ENCODE measurements at regions not wholly inside any gene's neighbourhood (a gene's known extent, or its start where the extent isn't known, plus 50 kb on each side); places are given as distances from the start of the nearest gene placed in this dataset.
"Not testable (repeated sequence)": the region's sequence is repeated elsewhere in the genome, so short reads cannot be mapped to it uniquely, and the experiment has no call there.

- no peak overlapping the region for H3K27ac ChIP-seq
- no peaks in the 10 kb centered on the region for H3K9me3 ChIP-seq
- no peaks in the 10 kb centered on the region for H3K4me1 ChIP-seq
- H3K27me3 ChIP-seq, result no peaks in the 10 kb centered on the region
- no peaks in the 10 kb centered on the region for H3K36me3 ChIP-seq (ENCODE audit: low read depth, missing control alignments)
- H3K4me3 ChIP-seq, result no peak overlapping the region
- intact Hi-C loops (cut with DNase I; ENCODE audit: low total_unique reads), result no loop called here
- no peak for DNase-seq
- TF ChIP-seq CTCF (IDR thresholded peaks at IDR 0.05) (no peak), POLR2A (IDR thresholded peaks at IDR 0.05) (no peak)
These were observed 308.5 kb downstream of the MAN2A1 start for GRCh38 chr5:109998208-109998607.

GRCh38 chr5:109998726-109999125, 309.0 kb downstream of the MAN2A1 start:
- intact Hi-C loops (cut with DNase I; ENCODE audit: low total_unique reads), result no loop called here
- Histone ChIP-seq H3K9me3 (no peaks in the 10 kb centered on the region), H3K27ac (no peak overlapping the region), H3K4me1 (no peaks in the 10 kb centered on the region), H3K36me3 (ENCODE audit: low read depth, missing control alignments) (no peaks in the 10 kb centered on the region), H3K4me3 (no peak overlapping the region), H3K27me3 (no peaks in the 10 kb centered on the region)
- no peak for TF ChIP-seq POLR2A (IDR thresholded peaks at IDR 0.05)
- no peak for TF ChIP-seq CTCF (IDR thresholded peaks at IDR 0.05)
- WGBS, 2 donors, result 35 to 38% methylated on average over 2 of the region's 2 CpGs
- DNase-seq, result no peak

GRCh38 chr5:110001648-110002047, 311.9 kb downstream of the MAN2A1 start:
- no peak overlapping the region for H3K27ac ChIP-seq
- H3K4me1 ChIP-seq, result no peaks in the 10 kb centered on the region

GRCh38 chr5:110002652-110003051, 312.9 kb downstream of the MAN2A1 start:
- H3K36me3 ChIP-seq (ENCODE audit: low read depth, missing control alignments), result no peaks in the 10 kb centered on the region
- TF ChIP-seq POLR2A (IDR thresholded peaks at IDR 0.05), result no peak
- no peak for TF ChIP-seq CTCF (IDR thresholded peaks at IDR 0.05)
- intact Hi-C loops (cut with DNase I; ENCODE audit: low total_unique reads), result no loop called here
- no peaks in the 10 kb centered on the region for H3K27me3 ChIP-seq
- no peaks in the 10 kb centered on the region for H3K4me1 ChIP-seq
- WGBS, 2 donors, result 86 to 96% methylated on average over 1 of the region's 1 CpG
- H3K4me3 ChIP-seq, result no peak overlapping the region
- no peak overlapping the region for H3K27ac ChIP-seq
- DNase-seq, result no peak
- no peaks in the 10 kb centered on the region for H3K9me3 ChIP-seq

More at GRCh38 chr5:110001648-110002047, 311.9 kb downstream of the MAN2A1 start:
- no peak for DNase-seq
- Histone ChIP-seq H3K4me3 (no peak overlapping the region), H3K27me3 (no peaks in the 10 kb centered on the region), H3K36me3 (ENCODE audit: low read depth, missing control alignments) (no peaks in the 10 kb centered on the region), H3K9me3 (no peaks in the 10 kb centered on the region)
- intact Hi-C loops (cut with DNase I; ENCODE audit: low total_unique reads), result no loop called here
- 77 to 100% methylated on average over 1 of the region's 1 CpG for WGBS, 2 donors
- TF ChIP-seq CTCF (IDR thresholded peaks at IDR 0.05), result no peak
- TF ChIP-seq POLR2A (IDR thresholded peaks at IDR 0.05), result no peak

- intact Hi-C loops (cut with DNase I; ENCODE audit: low total_unique reads); H3K4me3 ChIP-seq; H3K36me3 ChIP-seq (ENCODE audit: low read depth, missing control alignments); H3K27me3 ChIP-seq; H3K27ac ChIP-seq; H3K4me1 ChIP-seq; DNase-seq; H3K9me3 ChIP-seq: not testable (repeated sequence)
- 89 to 94% methylated on average over 10 of the region's 10 CpGs for WGBS, 2 donors
These were observed 316.3 kb downstream of the MAN2A1 start for GRCh38 chr5:110005907-110006562.

Measured in testis (tissue), 2 donors.